ENCODE measurements at regions not wholly inside any gene's neighbourhood (a gene's known extent, or its start where the extent isn't known, plus 50 kb on each side); places are given as distances from the start of the nearest gene placed in this dataset.
"Not testable (repeated sequence)": the region's sequence is repeated elsewhere in the genome, so short reads cannot be mapped to it uniquely, and the experiment has no call there.

DNA sequence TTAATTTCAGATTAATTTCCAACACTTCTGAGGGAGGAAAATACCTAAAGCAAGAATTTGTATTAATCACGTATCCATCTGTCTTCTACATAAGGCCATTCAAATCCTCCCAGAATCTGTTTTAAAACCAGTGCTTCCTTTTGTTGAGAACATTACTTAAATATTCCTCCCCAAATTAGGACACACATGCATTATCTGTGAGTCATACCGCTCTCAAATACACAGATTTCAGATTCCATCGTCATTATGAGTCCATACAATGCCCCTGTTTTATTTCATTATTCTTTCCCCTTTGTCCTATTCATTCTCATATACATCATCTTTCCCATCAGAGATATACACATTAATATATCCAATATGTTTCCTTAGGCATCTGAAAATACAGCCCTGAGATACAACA, 57.3 kb upstream of the PRSS12 start:
- peak; percentile 93 for DNase-seq

DNA sequence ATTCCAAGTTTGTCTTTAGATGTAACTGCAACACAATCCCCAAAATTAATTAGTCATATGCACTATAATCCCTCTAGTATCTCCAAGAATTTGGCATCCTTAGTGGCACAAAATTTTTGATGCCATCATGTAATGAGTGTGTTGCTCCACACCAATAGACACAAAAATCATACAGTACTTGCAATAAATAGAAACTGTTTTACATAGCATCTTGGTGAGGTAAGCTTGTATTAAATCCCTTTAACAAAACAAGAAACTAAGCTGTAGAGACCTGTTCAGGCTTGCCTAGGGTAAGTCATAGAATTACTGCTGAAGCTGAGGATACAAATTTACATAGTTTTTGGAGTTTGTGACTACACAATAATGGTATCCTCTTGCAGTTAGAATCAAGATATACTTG, 64.5 kb upstream of the PRSS12 start:
- DNase-seq = peak; percentile 63

- not testable (repeated sequence) for DNase-seq
Observed at GRCh38 chr4:118417800-118418199, 65.0 kb upstream of the PRSS12 start.

GRCh38 chr4:118418396-118418795, 65.6 kb upstream of the PRSS12 start:
- not testable (repeated sequence) for DNase-seq

GRCh38 chr4:118419626-118420025, 66.8 kb upstream of the PRSS12 start:
- not testable (repeated sequence) for DNase-seq

DNA sequence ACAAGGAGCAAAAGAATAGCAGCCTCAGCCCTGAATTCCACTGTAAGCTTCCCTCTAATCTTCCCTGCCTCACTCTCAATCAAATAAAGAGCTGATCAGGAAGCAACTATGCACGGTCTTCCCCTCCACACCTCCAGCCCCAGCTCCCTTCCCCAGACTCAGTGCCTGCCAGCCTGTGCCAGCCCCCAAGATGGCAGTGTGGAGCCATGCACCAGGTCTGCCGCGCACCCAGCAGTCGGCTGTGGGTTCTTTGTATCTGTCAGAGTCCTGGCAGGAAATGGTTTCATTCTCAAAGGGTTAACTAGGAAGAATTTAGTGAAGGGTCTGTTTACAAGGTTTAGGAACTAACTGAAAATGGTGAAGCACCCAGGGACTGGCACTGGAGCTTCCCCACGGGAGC, 71.3 kb upstream of the PRSS12 start:
- peak; percentile 59 for DNase-seq

GRCh38 chr4:118428881-118429280, 76.1 kb upstream of the PRSS12 start:
- DNase-seq = not testable (repeated sequence)

GRCh38 chr4:118432359-118432758, 79.6 kb upstream of the PRSS12 start:
- not testable (repeated sequence) for DNase-seq

DNA sequence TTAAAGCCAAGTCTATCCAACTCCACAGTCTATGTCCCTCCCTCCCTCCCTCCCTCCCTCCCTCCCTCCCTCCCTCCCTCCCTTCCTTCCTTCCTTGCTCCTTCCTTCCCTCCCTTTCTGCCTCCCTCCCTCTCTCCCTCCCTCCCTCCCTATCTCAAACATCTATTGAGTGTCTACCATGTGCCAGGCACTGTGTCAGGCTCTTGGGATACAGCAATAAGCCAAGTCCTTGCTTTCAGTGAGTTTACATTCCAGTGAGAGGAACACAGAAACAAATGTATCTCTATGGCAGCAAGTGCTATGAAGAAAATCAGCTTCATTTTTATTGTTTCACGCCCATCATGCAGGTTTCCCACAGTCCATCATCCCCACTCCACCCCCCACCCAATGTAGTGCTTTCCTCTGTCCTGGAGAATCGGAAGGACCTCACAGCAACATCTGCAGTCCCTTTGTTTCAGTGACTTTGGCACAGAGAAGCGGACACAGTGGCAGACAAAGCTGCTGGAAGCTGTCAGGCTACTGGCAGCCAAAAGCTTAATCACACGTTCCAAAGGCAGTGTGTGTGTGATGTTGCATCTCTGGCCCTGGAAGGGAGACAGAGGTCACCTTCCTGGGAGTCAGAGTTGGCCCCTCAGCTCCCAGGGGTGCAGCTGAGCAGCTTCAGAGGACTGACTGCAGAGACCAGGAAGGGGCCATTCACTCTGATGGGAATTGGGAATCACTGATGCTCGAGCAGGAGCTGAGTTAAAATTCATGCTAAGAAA, 81.0 kb upstream of the PRSS12 start:
- DNase-seq = not testable (repeated sequence)

DNA sequence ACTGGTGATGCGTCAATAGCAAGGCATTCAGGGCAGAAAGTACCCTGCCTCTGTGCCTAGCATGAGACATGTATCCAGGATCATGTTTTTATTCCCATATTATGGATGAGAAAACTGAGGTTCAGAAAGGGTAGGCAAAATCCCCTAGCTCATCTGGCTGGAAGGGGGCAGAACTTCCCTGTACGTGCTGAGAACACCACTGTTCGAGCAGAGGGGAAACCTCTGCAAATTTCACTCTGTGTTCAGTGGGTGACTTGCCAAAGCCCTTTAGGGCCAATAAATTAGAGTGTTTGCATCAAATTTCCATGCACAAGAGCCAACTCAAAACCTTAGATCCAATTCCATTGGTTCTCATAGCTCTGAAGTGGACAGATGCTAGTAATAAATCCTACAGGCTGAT, 82.6 kb upstream of the PRSS12 start:
- DNase-seq = not testable (repeated sequence)

- not testable (repeated sequence) for DNase-seq
Observed at GRCh38 chr4:118442115-118442837, 89.5 kb upstream of the PRSS12 start.

GRCh38 chr4:118447397-118447796, 94.6 kb upstream of the PRSS12 start:
- not testable (repeated sequence) for DNase-seq

GRCh38 chr4:118454857-118455256, 102.1 kb upstream of the PRSS12 start:
- peak; percentile 48 for DNase-seq

DNA sequence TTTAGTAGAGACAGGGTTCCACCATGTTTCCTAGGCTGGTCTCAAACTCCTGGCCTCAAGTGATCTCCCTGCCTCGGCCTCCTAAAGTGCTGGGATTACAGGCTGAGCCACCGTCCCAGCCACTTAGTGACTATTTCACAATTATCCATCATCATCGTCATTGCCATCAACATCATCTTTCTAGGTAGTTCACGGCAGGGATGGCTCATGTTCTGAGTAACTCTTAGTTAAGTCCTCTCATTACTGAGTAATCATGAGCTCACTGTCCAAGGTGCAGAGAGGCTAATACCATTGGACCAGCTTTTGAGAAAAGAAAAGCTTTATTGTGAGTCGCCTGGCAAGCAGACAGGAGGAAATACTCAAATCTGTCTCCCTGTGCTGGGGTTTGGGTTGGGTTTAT, 108.6 kb upstream of the PRSS12 start:
- DNase-seq = peak; percentile 39

DNA sequence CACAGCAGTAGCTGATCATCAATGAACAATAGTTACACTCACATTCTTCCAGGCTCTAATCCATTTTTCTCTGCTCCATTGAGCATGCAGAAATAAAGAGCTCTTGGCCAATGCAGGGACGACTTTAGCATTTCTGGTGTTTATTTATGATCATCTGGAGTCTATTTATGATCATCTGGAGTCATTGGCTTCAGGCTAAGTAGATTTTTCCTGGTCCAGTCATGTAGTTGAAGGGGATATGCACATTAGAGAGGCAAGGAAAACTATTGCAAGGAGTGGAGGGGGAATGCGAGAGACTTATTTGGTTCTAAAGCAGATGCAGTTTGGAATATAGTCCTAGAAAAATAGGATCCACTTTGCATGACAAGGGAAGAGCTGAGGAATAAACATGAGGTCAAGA, 113.0 kb upstream of the PRSS12 start:
- peak; percentile 77 for DNase-seq

DNA sequence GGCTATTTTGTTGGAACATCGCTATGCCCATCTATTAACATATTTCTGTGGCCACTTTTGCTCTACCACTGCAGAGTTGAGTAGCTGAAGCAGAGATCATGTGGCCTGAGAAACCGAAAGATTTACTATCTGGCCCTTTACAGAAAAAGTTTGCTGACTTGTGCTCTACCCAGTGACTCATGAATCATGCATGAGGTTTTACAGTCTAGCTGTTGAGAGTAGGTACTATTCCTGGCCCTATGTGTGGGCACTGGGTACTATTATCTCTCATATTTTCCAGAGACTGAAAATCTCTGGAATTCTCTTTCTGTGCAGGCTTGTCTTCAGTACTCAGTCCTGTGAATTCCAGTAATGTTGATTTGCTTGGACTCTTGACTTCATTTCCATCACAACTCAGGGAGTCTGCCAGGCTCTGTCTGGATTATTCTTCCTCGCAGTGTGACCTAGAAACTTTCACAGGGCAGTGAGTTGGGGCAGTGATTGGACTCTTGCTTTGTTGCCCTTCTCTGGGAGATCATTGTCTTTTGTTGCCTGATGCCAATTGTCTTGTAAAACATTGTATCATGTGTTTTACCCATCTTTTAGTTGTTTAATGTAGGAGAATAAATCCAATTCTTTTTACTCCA, 121.3 kb upstream of the PRSS12 start:
- peak; percentile 66 for DNase-seq

- peak; percentile 65 for DNase-seq
Observed at GRCh38 chr4:118474771-118475170, 122.0 kb upstream of the PRSS12 start.

DNA sequence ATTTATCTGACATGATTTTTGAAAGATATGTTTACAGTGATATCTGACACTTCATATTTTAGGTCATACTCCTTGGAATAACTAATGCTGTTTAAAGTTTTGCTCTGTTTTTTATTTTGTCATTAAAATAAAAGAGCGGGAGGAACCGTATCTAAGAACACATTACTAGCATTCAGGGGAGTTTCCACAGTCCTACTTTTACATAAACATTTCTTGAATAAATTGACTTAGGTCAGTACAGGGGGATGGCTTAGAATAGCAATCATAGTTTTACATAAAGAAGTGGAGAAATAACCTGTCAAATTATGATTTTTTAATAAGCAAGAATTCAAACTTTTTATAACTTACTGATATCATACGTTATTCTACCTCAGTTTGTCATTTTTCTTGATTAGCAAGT, 123.1 kb upstream of the PRSS12 start:
- DNase-seq = not testable (repeated sequence)

GRCh38 chr4:118477826-118478225, 125.0 kb upstream of the PRSS12 start:
- not testable (repeated sequence) for DNase-seq

DNA sequence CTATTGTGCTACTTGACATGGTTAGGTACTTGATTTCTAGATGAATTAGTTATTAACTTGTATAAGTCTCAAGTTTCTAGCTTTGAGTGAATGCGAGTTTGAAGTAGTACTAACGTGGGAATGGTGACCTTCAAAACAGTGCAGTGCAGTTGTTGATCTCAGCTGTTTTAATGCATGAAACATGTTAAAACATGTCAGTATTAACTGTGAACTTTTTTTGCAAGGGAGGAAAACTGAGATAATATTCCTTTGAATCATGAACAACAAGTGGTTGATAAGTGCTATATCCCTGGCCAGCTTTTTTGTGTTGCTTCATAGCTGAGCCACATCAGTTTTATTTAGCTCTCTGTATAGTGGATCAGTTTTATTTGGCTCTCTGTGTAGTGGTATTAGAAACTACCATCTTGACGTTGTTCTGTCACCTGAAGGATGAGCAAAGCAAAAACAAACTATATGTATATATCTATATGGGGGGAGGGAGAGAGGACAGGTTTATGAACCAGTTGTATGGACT, 133.1 kb upstream of the PRSS12 start:
- DNase-seq = not testable (repeated sequence)

GRCh38 chr4:118492963-118493362, 140.2 kb upstream of the PRSS12 start:
- not testable (repeated sequence) for DNase-seq

GRCh38 chr4:118494437-118494836, 141.6 kb upstream of the PRSS12 start:
- DNase-seq = not testable (repeated sequence)

GRCh38 chr4:118502967-118503366, 150.2 kb upstream of the PRSS12 start:
- DNase-seq = not testable (repeated sequence)
